ENCODE measurements at regions not wholly inside any gene's neighbourhood (a gene's known extent, or its start where the extent isn't known, plus 50 kb on each side); places are given as distances from the start of the nearest gene placed in this dataset.
"Not testable (repeated sequence)": the region's sequence is repeated elsewhere in the genome, so short reads cannot be mapped to it uniquely, and the experiment has no call there.

GRCh38 chr12:74170645-74171477 lies 366.8 kb upstream of the ATXN7L3B start:
- DNase-seq: no peak

- DNase-seq: no peak
Measured at GRCh38 chr12:74171478-74171909, 366.1 kb upstream of the ATXN7L3B start.

- DNase-seq: not testable (repeated sequence)
Measured at GRCh38 chr12:74174961-74175360, 362.7 kb upstream of the ATXN7L3B start.

GRCh38 chr12:74185360-74185759 lies 352.3 kb upstream of the ATXN7L3B start:
- no peak for DNase-seq

GRCh38 chr12:74193191-74193590 lies 344.4 kb upstream of the ATXN7L3B start:
- no peak for DNase-seq

- no peak for DNase-seq
Measured at GRCh38 chr12:74204236-74204635, 333.4 kb upstream of the ATXN7L3B start.

GRCh38 chr12:74227846-74228545 lies 309.6 kb upstream of the ATXN7L3B start:
- no peak for DNase-seq

- no peak for DNase-seq
Measured at GRCh38 chr12:74229671-74230070, 308.0 kb upstream of the ATXN7L3B start.

GRCh38 chr12:74235342-74235741 lies 302.3 kb upstream of the ATXN7L3B start:
- DNase-seq: no peak

GRCh38 chr12:74241341-74241740 lies 296.3 kb upstream of the ATXN7L3B start:
- DNase-seq: no peak

GRCh38 chr12:74242088-74242487 lies 295.5 kb upstream of the ATXN7L3B start:
- DNase-seq: no peak

- no peak for DNase-seq
Measured at GRCh38 chr12:74245458-74245857, 292.2 kb upstream of the ATXN7L3B start.

- DNase-seq: no peak
Measured at GRCh38 chr12:74250891-74251290, 286.7 kb upstream of the ATXN7L3B start.

GRCh38 chr12:74253826-74254225 lies 283.8 kb upstream of the ATXN7L3B start:
- not testable (repeated sequence) for DNase-seq

- DNase-seq: no peak
Measured at GRCh38 chr12:74254784-74255183, 282.9 kb upstream of the ATXN7L3B start.

GRCh38 chr12:74259199-74259598 lies 278.4 kb upstream of the ATXN7L3B start:
- no peak for DNase-seq

GRCh38 chr12:74264692-74265091 lies 272.9 kb upstream of the ATXN7L3B start:
- DNase-seq: no peak

GRCh38 chr12:74269355-74269754 lies 268.3 kb upstream of the ATXN7L3B start:
- DNase-seq: not testable (repeated sequence)

GRCh38 chr12:74280156-74280655 lies 257.4 kb upstream of the ATXN7L3B start:
- DNase-seq: no peak

- not testable (repeated sequence) for DNase-seq
Measured at GRCh38 chr12:74281401-74282180, 256.0 kb upstream of the ATXN7L3B start.

GRCh38 chr12:74283646-74284045 lies 254.0 kb upstream of the ATXN7L3B start:
- DNase-seq: no peak

- DNase-seq: no peak
Measured at GRCh38 chr12:74285773-74286172, 251.9 kb upstream of the ATXN7L3B start.

GRCh38 chr12:74286254-74286653 lies 251.4 kb upstream of the ATXN7L3B start:
- DNase-seq: no peak
